HFFc6 (cell line): ENCODE measurements at regions not wholly inside any gene's neighbourhood (a gene's known extent, or its start where the extent isn't known, plus 50 kb on each side); places are given as distances from the start of the nearest gene placed in this dataset.

Source experiments
- DNase-seq: peaks from one replicate; pipeline ENCODE4 v3.0.0-alpha.2; 2018
- H3K27ac Mint-ChIP-seq: 2 replicates; pipeline ENCODE4 v1.8.0; 2020; ENCODE audit warnings: mild to moderate bottlenecking, mixed read lengths
- H3K27me3 Mint-ChIP-seq: 2 replicates; pipeline ENCODE4 v1.8.0; 2021; ENCODE audit warnings: mild to moderate bottlenecking, moderate library complexity, mixed read lengths; ENCODE audit not compliant: insufficient read depth
- H3K36me3 Mint-ChIP-seq: 2 replicates; pipeline ENCODE4 v1.8.0; 2021; ENCODE audit warnings: low read depth, mixed read lengths
- H3K4me1 Mint-ChIP-seq: 2 replicates; pipeline ENCODE4 v1.8.0; 2020; ENCODE audit warnings: low read depth, mixed read lengths
- H3K4me3 Mint-ChIP-seq: 2 replicates; pipeline ENCODE4 v1.8.0; 2020; ENCODE audit warnings: mild to moderate bottlenecking, moderate library complexity, mixed read lengths
- H3K9me3 Mint-ChIP-seq: 2 replicates; pipeline ENCODE4 v1.8.0; 2020; ENCODE audit warnings: mild to moderate bottlenecking, mixed read lengths
- CTCF ChIP-seq: fragments of 200-600 bp; sonication (generic); IDR thresholded peaks from 2 replicates; pipeline ENCODE4 v1.5.0; 2021; ENCODE audit warnings: antibody characterized with exemption, mild to moderate bottlenecking

- H3K27ac Mint-ChIP-seq, result no peak overlapping the region
- TF ChIP-seq CTCF, result no peak
- no peaks in the 10 kb centered on the region for H3K36me3 Mint-ChIP-seq
- H3K9me3 Mint-ChIP-seq, result peaks cover 11% of the 10 kb centered on the region
- peaks cover 8% of the 10 kb centered on the region for H3K27me3 Mint-ChIP-seq
- no peak overlapping the region for H3K4me3 Mint-ChIP-seq
- DNase-seq, result no peak
- H3K4me1 Mint-ChIP-seq, result no peaks in the 10 kb centered on the region
Observed at GRCh38 chr12:4215229-4216186, 58.1 kb upstream of the CCND2 start.

- peaks cover 11% of the 10 kb centered on the region for H3K9me3 Mint-ChIP-seq
- H3K27me3 Mint-ChIP-seq, result peaks cover 8% of the 10 kb centered on the region
- H3K36me3 Mint-ChIP-seq, result no peaks in the 10 kb centered on the region
- H3K4me1 Mint-ChIP-seq, result no peaks in the 10 kb centered on the region
- no peak overlapping the region for H3K4me3 Mint-ChIP-seq
- no peak for DNase-seq
- H3K27ac Mint-ChIP-seq, result no peak overlapping the region
- TF ChIP-seq CTCF, result no peak
Observed at GRCh38 chr12:4214877-4215228, 58.7 kb upstream of the CCND2 start.

GRCh38 chr12:4213471-4213870 is 60.1 kb upstream of the CCND2 start:
- Mint-ChIP-seq H3K36me3 (no peaks in the 10 kb centered on the region), H3K4me3 (no peak overlapping the region), H3K27ac (no peak overlapping the region), H3K9me3 (peaks cover 11% of the 10 kb centered on the region), H3K27me3 (peaks cover 8% of the 10 kb centered on the region), H3K4me1 (no peaks in the 10 kb centered on the region)
- no peak for DNase-seq
- TF ChIP-seq CTCF, result no peak

GRCh38 chr12:4212845-4213244 is 60.7 kb upstream of the CCND2 start:
- no peak overlapping the region for H3K27ac Mint-ChIP-seq
- peaks cover 8% of the 10 kb centered on the region for H3K27me3 Mint-ChIP-seq
- H3K9me3 Mint-ChIP-seq, result peaks cover 11% of the 10 kb centered on the region
- no peak for DNase-seq
- no peak for TF ChIP-seq CTCF
- H3K36me3 Mint-ChIP-seq, result no peaks in the 10 kb centered on the region
- no peaks in the 10 kb centered on the region for H3K4me1 Mint-ChIP-seq
- no peak overlapping the region for H3K4me3 Mint-ChIP-seq

- Mint-ChIP-seq H3K27me3 (peaks cover 8% of the 10 kb centered on the region; the same call in 1 of the 2 replicates), H3K9me3 (peaks cover 11% of the 10 kb centered on the region), H3K27ac (no peak overlapping the region), H3K4me3 (no peak overlapping the region), H3K36me3 (no peaks in the 10 kb centered on the region), H3K4me1 (no peaks in the 10 kb centered on the region)
- DNase-seq, result no peak
- TF ChIP-seq CTCF, result no peak
Observed at GRCh38 chr12:4211372-4211771, 62.2 kb upstream of the CCND2 start.
